ENCODE measurements at regions not wholly inside any gene's neighbourhood (a gene's known extent, or its start where the extent isn't known, plus 50 kb on each side); places are given as distances from the start of the nearest gene placed in this dataset.

GRCh38 chr9:14432666-14433350 is 118.9 kb upstream of the NFIB start:
- TF ChIP-seq CTCF (IDR thresholded peaks at IDR 0.05 in 4 of 5, conservative IDR thresholded peaks at IDR 0.05 in 1 of 5): no peak
- no peak for TF ChIP-seq POLR2A (IDR thresholded peaks at IDR 0.05)

All from gastrocnemius medialis (tissue), 4 donors.